GM21825 (cell line): ENCODE measurements at regions not wholly inside any gene's neighbourhood (a gene's known extent, or its start where the extent isn't known, plus 50 kb on each side); places are given as distances from the start of the nearest gene placed in this dataset.

Experiments used
- ATAC-seq: cut with Tn5 transposase; IDR thresholded peaks from one replicate; pipeline ENCODE4 v1.9.1; 2021; ENCODE audit warnings: mild to moderate bottlenecking, moderate library complexity; ENCODE audit not compliant: unreplicated experiment

DNA sequence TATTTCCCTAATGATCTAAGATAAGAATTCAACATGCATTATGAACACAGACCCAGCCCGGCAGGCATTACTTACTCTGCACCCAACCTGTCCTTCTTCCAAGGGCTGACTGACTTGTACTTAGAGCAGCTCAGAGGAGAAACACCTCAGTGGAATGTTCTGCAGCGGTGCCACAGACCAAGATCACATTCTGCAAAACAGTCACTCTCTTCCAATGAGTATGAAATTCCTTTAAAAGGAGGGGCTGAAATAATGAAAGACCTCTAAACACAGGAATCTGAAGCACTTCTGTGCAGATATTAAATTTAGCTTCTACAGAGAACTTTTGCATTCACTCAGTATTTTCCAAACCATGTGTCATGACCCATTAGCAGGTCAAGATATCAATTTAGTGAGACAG, 172.9 kb downstream of the ZDHHC21 start:
- no peak for ATAC-seq

GRCh38 chr9:14517154-14517906, 175.9 kb downstream of the ZDHHC21 start:
- no peak for ATAC-seq

DNA sequence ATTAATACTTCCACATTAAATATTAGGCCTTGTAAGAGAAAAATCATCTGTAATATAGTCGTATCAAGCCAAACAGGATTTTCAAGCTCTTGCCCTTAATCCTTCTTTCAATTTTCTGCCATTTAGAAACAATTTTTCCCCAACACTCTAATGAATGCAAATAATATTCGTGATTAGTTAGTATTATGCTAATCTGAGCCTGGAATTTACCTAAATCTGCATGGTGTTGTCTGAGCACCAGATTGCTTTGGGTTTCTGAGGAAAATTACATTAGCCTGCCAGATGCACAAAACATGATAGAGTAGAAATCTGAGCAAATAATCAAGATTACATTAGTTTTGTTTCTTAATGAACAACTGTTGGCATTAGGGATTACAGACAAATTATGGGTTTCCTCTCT, 176.6 kb downstream of the ZDHHC21 start:
- no peak for ATAC-seq

GRCh38 chr9:14515571-14516198, 177.5 kb downstream of the ZDHHC21 start:
- ATAC-seq = no peak

DNA sequence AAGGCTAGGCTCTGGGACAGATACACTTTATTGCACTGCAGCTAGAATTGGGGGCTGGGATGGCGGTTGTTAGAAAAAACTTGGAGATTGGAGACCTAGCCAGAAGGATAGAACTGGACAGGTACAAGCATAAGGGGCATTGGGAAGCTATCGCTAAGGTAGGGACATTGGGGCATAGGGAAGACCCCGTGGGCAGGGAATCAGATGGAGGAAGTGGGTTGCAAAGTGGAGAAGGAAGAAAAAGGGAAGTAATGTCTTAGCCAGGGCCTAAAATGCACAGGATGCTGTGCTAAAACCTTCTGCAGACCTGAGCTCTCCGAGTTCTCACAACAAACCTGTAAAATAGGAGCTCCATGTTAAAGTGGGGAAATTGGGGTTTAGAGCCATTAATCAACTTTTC, 178.2 kb downstream of the ZDHHC21 start:
- no peak for ATAC-seq

- ATAC-seq = no peak
Measured at GRCh38 chr9:14512942-14513341, 180.3 kb downstream of the ZDHHC21 start.

GRCh38 chr9:14511452-14511851, 181.8 kb downstream of the ZDHHC21 start:
- no peak for ATAC-seq

- ATAC-seq = no peak
Measured at GRCh38 chr9:14508884-14509283, 184.3 kb downstream of the ZDHHC21 start.

DNA sequence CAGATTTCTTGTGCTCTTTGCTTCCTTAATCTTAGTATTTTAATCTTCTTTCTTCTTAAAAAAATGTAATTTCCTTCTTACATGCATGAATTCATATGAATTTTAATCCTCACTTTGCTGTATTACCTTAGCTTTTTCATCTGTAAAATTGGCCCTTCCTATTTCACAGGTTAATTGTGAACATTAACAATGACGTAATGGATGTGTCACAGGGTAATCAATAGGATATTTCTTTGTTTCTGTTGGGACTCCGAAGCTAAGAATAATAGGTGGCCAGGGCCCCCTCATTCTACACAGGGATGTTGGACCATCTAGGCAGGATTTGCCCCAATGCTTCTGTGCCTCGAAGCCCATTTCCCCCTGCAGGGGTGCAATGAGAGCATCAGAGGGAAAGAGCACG, 187.4 kb upstream of the NFIB start:
- ATAC-seq = no peak

- ATAC-seq = no peak
Measured at GRCh38 chr9:14500705-14501104, 186.8 kb upstream of the NFIB start.

DNA sequence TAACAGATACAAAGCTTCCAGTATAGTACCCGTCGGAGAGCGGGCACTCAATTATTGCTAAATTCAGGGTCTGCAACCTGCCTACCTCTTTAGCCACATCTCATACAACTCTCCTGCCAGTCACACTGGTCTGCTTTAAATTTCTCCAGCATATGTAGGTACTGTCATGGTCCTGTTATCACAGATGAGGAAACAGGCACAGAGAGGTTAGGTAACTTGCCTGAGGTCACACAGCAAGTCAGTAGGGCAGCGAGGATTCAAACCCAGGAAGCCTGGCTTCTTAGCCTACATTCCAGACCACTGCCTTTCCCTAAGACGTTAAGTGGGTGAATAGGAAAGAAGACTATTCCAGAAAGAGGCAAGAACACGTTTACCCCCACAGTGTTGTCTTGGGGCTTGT, 186.0 kb upstream of the NFIB start:
- no peak for ATAC-seq

DNA sequence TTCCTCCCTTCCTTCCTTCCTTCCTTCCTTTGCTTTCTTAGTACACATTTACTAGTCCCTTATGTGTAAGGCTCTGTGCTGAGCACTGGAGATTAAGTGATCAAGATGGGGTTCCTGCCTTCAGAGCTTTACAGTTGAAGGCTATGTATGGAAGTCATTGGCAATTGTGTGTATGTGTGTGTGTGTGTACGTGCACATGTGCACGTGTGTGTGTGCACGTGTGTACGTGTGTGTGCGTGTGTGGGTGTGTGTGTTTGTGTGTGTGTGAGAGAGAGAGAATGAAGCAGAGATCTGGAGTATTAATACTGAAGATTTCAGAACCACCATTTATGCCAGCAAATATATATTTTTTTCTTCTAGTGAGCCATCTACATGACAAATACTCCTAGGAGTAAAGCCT, 184.9 kb upstream of the NFIB start:
- no peak for ATAC-seq

GRCh38 chr9:14497476-14497875, 183.5 kb upstream of the NFIB start:
- ATAC-seq = no peak

DNA sequence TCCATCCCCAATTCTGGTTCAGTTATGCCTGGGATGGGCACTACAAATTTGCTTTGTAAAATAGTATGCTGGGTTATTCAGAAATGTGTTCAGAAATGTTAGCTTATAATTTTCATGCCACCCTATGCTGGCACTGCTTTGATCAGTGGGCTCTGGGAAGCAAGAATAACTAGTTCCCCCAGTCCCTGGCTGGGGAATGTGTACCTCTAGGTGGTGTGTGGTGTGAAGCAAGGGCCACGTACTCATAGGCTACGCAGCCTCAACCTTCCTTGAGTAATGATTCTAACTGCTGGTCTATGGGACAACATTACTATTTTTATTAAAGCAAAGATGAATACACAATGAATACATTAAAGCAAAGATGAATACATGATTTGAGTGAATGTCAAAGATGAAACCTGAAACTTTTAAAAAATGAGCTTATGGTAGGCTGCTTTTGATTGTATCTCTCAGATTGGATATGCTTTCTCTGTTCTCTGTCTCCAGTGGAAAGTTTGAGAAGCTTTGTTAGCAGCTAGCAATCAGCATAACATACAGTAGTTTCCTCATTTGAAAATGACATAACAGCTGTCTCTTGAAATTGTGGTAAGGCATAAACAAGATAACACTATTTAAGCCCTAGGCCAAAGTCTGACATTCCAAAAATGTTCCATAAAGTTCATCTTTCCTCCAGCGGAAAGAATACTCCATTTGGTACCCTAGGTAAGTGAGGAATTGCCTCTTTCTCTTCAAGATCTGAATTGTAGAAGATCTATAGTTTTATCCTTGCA, 174.7 kb upstream of the NFIB start:
- no peak for ATAC-seq

DNA sequence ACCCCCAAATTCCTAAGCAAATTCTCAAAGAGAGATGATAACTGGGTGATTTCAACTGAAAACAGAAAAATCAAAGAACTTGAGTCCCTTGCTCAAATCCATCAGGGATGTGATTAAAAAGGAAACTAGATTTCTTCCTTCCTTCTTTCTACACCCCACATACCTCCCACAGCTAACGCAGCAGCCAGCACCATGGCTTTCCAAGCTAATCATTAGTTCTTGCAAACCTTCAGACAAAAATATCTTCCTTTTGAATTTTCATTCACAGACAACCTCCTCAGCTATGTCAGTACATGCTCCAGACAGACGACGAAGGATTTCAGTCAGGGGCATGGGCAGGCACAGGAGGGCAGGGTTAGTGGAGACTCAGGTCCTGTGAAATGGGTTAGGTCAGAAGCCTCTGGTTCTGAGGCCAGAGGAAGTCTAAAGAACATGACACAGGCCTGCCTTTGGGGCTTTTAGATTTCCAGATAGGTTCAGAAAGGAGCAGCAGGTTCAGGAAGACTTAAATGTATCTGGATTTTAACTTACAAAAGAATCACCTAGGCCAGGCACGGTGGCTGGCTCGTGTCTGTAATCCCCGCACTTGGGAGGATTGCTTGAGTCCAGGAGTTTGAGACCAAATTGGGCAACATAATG, 173.7 kb upstream of the NFIB start:
- ATAC-seq = no peak

- ATAC-seq = no peak
Measured at GRCh38 chr9:14485366-14485765, 171.4 kb upstream of the NFIB start.

DNA sequence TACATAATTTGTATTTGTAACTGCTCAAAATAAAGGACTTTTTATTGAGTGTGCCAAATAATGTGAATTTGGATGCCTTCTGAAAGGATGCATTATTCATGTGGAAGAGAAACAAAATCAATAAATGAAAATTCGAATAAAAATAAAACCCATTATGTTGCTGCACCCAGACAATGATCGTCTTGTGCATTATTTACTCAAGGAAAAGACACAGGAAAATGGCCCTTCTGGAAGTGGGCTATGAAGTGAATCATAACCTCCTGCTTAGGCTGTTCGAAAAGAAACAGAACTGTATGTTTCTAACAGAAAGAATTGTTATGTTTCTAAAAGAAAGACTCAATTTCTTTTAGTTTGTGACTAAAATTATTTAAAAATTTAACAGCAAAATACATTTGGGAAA, 168.9 kb upstream of the NFIB start:
- no peak for ATAC-seq

DNA sequence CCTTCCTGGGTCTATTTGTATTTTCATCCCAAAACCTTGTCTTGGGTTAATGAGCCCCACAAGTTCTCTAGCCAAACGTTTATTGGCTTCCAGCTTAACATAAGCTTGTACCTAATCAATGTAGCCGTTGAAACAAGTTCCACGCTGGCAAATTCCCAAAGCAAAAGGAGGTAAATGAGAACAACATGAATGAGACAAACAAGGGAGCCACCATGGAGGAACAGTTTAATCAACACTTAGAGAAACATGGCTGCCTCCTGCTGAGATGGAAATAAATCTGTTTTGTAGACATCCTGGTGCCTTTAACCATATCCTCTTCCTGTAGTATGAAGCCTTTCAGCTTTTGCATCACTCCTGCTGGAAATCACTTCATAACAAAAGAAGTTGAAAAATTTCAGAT, 166.6 kb upstream of the NFIB start:
- no peak for ATAC-seq

DNA sequence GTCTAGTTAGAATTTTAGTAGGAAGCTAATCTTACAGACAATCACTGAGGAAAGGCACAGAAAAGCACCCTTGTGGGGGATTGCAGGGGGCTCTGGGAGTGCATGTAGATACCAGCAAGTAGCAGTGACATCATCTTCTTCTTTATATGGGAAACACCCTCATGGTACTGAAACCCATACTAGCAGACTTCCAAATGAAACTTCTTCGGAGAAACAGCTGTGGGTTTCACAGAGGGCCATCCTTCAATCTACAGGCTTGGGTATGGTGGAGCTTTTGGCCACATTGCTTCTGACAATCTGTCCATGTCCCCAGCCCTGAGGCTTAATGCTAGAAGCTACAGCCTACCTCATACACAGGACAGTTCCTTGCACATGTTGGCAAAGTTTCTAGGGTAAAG, 165.2 kb upstream of the NFIB start:
- no peak for ATAC-seq

GRCh38 chr9:14478175-14479162, 164.5 kb upstream of the NFIB start:
- ATAC-seq = no peak
